Amygdala (tissue), 56 donors: ENCODE measurements at regions not wholly inside any gene's neighbourhood (a gene's known extent, or its start where the extent isn't known, plus 50 kb on each side); places are given as distances from the start of the nearest gene placed in this dataset.

Experiments
- DNase-seq, 56 donors: peaks; one replicate each; lab custom pipeline; 2025; lab: John Stamatoyannopoulos, UW

- DNase-seq: no peak
Observed at GRCh38 chr14:100436745-100437406, 113.7 kb downstream of the SLC25A47 start.

- no peak for DNase-seq
Observed at GRCh38 chr14:100438271-100438670, 115.1 kb downstream of the SLC25A47 start.

- peak in 20 of 56 donors; percentile 13 to 74 (median 32) for DNase-seq
Observed at GRCh38 chr14:100438678-100439592, 115.8 kb downstream of the SLC25A47 start.

- DNase-seq: no peak
Observed at GRCh38 chr14:100439781-100440180, 116.6 kb downstream of the SLC25A47 start.

GRCh38 chr14:100440207-100440631 lies 117.1 kb downstream of the SLC25A47 start:
- DNase-seq: peak in 49 of 56 donors; percentile 16 to 84 (median 49)

- no peak for DNase-seq
Observed at GRCh38 chr14:100440758-100441203, 117.6 kb downstream of the SLC25A47 start.

- no peak for DNase-seq
Observed at GRCh38 chr14:100441271-100441947, 118.3 kb downstream of the SLC25A47 start.

- no peak for DNase-seq
Observed at GRCh38 chr14:100442036-100442435, 118.9 kb downstream of the SLC25A47 start.

GRCh38 chr14:100442498-100443490 lies 119.7 kb downstream of the SLC25A47 start:
- no peak for DNase-seq

- DNase-seq: no peak
Observed at GRCh38 chr14:100443603-100444002, 120.5 kb downstream of the SLC25A47 start.

GRCh38 chr14:100445436-100446088 lies 122.4 kb downstream of the SLC25A47 start:
- no peak for DNase-seq

GRCh38 chr14:100446572-100446971 lies 123.4 kb downstream of the SLC25A47 start:
- DNase-seq: no peak

- DNase-seq: no peak
Observed at GRCh38 chr14:100448376-100448775, 125.2 kb downstream of the SLC25A47 start.

GRCh38 chr14:100449225-100449987 lies 126.3 kb downstream of the SLC25A47 start:
- no peak for DNase-seq

GRCh38 chr14:100450049-100450448 lies 126.9 kb downstream of the SLC25A47 start:
- DNase-seq: no peak

GRCh38 chr14:100450736-100451135 lies 127.6 kb downstream of the SLC25A47 start:
- DNase-seq: no peak

GRCh38 chr14:100451264-100451663 lies 128.1 kb downstream of the SLC25A47 start:
- no peak for DNase-seq

GRCh38 chr14:100453930-100454329 lies 130.8 kb downstream of the SLC25A47 start:
- no peak for DNase-seq
